Upper lobe of left lung (tissue), 6 donors: ENCODE measurements at regions not wholly inside any gene's neighbourhood (a gene's known extent, or its start where the extent isn't known, plus 50 kb on each side); places are given as distances from the start of the nearest gene placed in this dataset.

Experiments
- ATAC-seq, 2 donors: fragments of 200-7000 bp; cut with Tn5 transposase; one replicate each; pipeline ENCODE4 v1.9.1; 2022; ENCODE audit warnings: mild to moderate bottlenecking in 2 of 2, moderate library complexity in 2 of 2; ENCODE audit not compliant: low FRiP score in 2 of 2
- DNase-seq, 2 donors: peaks; one replicate each; pipeline ENCODE4 v3.0.0-alpha.2; 2019 to 2020
- H3K27ac ChIP-seq, 4 donors: fragments of 200-600 bp; sonication (generic); one replicate each; pipeline ENCODE4 v1.5.1; 2016 to 2019
- H3K27me3 ChIP-seq, 4 donors: fragments of 200-600 bp; sonication (generic); one replicate each; pipeline ENCODE4 v1.5.1; 2017 to 2019
- H3K36me3 ChIP-seq, 4 donors: fragments of 200-600 bp; sonication (generic); one replicate each; pipeline ENCODE4 v1.5.1; 2016 to 2019
- H3K4me1 ChIP-seq, 4 donors: fragments of 200-600 bp; sonication (generic); one replicate each; pipeline ENCODE4 v1.5.1; 2018 to 2019
- H3K4me3 ChIP-seq, 4 donors: fragments of 200-600 bp; sonication (generic); one replicate each; pipeline ENCODE4 v1.5.1; 2017 to 2019; ENCODE audit warnings: mild to moderate bottlenecking in 2 of 4, moderate library complexity in 1 of 4
- H3K9me3 ChIP-seq, 4 donors: fragments of 200-600 bp; sonication (generic); one replicate each; pipeline ENCODE4 v1.5.1; 2018 to 2019
- CTCF ChIP-seq, 6 experiments: fragments of 450-650 bp in 4 of 6; fragments of 200-600 bp in 2 of 6; sonication (generic) in 2 of 6; IDR thresholded peaks; one replicate each; pipeline ENCODE4 v1.5.1; 2016 to 2019; ENCODE audit warnings: antibody characterized with exemption in 6 of 6
- EP300 ChIP-seq, 4 donors: sonication (generic); formaldehyde crosslinking; IDR thresholded peaks; one replicate each; pipeline ENCODE4 v1.5.1; 2017; ENCODE audit warnings: antibody characterized with exemption in 4 of 4, control low read depth in 2 of 4
- POLR2A ChIP-seq, 4 donors: fragments of 450-650 bp; IDR thresholded peaks; one replicate each; pipeline ENCODE4 v1.5.1; 2016 to 2017; ENCODE audit warnings: antibody characterized with exemption in 4 of 4, mild to moderate bottlenecking in 2 of 4
- POLR2AphosphoS5 ChIP-seq, 2 donors: sonication (generic); formaldehyde crosslinking; IDR thresholded peaks; one replicate each; pipeline ENCODE4 v1.5.1; 2017; ENCODE audit warnings: antibody characterized with exemption in 2 of 2
- WGBS, 2 donors: methylation state at CpG; one replicate each; pipeline ENCODE4 v1.1.5; 2017 to 2018; 5-methylcytosine and 5-hydroxymethylcytosine counted together
- donor health status: DM: no; HTN: no; CAD: no; lungs with moderate emphysema.
- donor health status: DM: no; HTN: yes; CAD: no; lungs with severe emphysema.

DNA sequence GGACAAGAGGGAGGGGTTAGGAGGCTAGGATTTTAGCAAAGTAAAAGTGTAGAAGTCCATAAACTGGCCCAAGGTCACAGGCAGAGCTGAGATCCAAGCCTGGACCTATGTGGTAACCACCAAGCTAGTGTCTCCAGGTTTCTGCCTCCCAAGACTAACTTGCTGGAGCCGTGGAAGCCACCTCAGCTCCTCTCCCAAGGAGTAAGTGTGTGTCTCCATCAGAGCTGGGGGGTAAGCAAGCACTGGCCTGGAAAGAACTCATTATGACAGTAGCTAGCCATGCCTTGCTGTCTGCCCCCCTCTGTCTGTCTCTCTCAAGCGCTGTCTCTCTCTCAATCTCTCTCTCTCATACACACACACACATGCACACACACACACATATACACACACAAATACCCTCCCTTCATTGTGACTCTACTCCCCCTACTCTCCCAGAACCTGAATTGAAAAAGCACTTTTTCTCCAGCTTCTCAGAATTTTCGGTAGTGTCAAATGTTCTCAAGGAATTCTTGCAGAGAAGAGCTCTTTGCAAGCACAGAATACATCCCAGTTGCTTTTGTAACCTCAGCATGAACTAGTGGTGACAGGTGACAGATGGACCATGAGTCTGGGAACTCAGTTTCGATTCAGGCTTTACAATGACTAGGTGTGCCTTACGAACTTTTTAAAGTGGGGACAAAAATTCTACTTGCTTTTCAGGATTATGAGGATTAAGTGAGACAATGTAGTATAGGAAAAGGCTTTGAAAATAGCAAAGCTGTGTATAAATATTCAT, 238.0 kb upstream of the FGGY start:
- no peaks in the 10 kb centered on the region for H3K36me3 ChIP-seq
- DNase-seq (no peak), ATAC-seq (no peak)
- H3K9me3 ChIP-seq, result no peaks in the 10 kb centered on the region
- TF ChIP-seq CTCF (IDR thresholded peaks at IDR 0.05), result no peak
- no peak for TF ChIP-seq POLR2AphosphoS5 (IDR thresholded peaks at IDR 0.05)
- no peak for TF ChIP-seq EP300 (IDR thresholded peaks at IDR 0.05)
- TF ChIP-seq POLR2A (IDR thresholded peaks at IDR 0.05), result no peak
- no peaks in the 10 kb centered on the region for H3K27me3 ChIP-seq
- H3K4me3 ChIP-seq, result no peak overlapping the region
- no peak overlapping the region for H3K27ac ChIP-seq
- WGBS, 2 donors, result 87 to 93% methylated on average over 5 of the region's 5 CpGs
- H3K4me1 ChIP-seq, result peaks cover 13 to 20% (median 18%) of the 10 kb centered on the region in 4 donors

DNA sequence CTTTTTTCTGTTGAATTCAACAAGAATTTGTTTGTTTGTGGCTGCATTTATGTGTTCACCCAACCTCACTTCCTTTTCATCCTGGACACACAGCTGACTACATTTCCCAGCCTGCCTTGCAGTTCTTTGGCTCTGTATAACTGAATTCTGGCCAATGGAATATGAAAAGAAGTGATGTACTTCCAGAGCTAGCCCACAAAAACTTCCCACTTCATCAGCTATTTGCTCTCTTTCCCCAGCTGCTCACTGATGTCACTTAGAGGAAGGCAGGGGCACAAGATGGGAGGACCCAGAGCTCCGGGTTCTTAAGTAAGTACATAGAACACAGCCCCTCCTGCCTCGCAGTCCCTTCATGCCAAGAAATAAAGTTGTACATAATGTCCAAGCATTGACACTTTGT, 235.0 kb upstream of the FGGY start:
- H3K27me3 ChIP-seq, result no peaks in the 10 kb centered on the region
- H3K9me3 ChIP-seq, result no peaks in the 10 kb centered on the region
- 67 to 69% methylated on average over 2 of the region's 2 CpGs for WGBS, 2 donors
- H3K4me1 ChIP-seq, result peaks cover 12 to 19% (median 15%) of the 10 kb centered on the region in 4 donors
- DNase-seq (peak in 1 of 2 donors; percentile 33), ATAC-seq (peak; percentile 64 to 87)
- no peaks in the 10 kb centered on the region for H3K36me3 ChIP-seq
- peak overlapping the region in 1 of 4 donors; percentile 15 for H3K4me3 ChIP-seq
- TF ChIP-seq POLR2A (IDR thresholded peaks at IDR 0.05) (peak in 2 of 4 donors; percentile 14 to 68), EP300 (IDR thresholded peaks at IDR 0.05) (peak in 1 of 4 donors; percentile 2), POLR2AphosphoS5 (IDR thresholded peaks at IDR 0.05) (peak; percentile 25 to 72), CTCF (IDR thresholded peaks at IDR 0.05) (no peak)
- H3K27ac ChIP-seq, result peak overlapping the region; percentile 12 to 72 (median 48)

DNA sequence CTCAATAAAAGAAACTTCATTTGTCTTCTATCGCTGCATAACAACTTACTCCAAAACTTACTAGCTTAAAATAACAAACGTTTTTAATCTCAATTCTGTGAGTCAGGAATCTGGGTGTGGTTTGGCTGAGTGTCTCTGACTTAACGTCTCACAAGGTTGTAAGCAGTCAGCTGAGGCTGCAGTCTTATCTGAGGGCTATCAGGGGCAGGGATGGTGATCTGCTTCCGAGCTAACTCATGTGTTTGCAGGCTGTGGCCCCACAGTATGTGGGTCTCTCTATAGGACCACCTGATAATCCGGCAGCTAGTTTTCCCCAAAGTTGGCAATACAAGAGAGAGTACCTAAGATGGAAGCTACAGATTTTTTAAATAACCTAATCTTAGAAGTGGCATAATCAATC, 234.2 kb upstream of the FGGY start:
- TF ChIP-seq POLR2AphosphoS5 (IDR thresholded peaks at IDR 0.05) (no peak), CTCF (IDR thresholded peaks at IDR 0.05) (no peak), POLR2A (IDR thresholded peaks at IDR 0.05) (no peak), EP300 (IDR thresholded peaks at IDR 0.05) (no peak)
- H3K36me3 ChIP-seq, result no peaks in the 10 kb centered on the region
- peaks cover 5 to 11% (median 9%) of the 10 kb centered on the region in 4 donors for H3K4me1 ChIP-seq
- no peak overlapping the region for H3K27ac ChIP-seq
- ATAC-seq (peak; percentile 52 to 83), DNase-seq (no peak)
- H3K9me3 ChIP-seq, result no peaks in the 10 kb centered on the region
- H3K27me3 ChIP-seq, result no peaks in the 10 kb centered on the region
- no peak overlapping the region for H3K4me3 ChIP-seq
- 47 to 55% methylated on average over 5 of the region's 5 CpGs for WGBS, 2 donors

- TF ChIP-seq CTCF (IDR thresholded peaks at IDR 0.05) (no peak), POLR2A (IDR thresholded peaks at IDR 0.05) (no peak)
- Histone ChIP-seq H3K4me1 (peaks cover 5 to 9% (median 8%) of the 10 kb centered on the region in 4 donors), H3K27me3 (no peaks in the 10 kb centered on the region), H3K27ac (no peak overlapping the region), H3K36me3 (no peaks in the 10 kb centered on the region), H3K9me3 (no peaks in the 10 kb centered on the region), H3K4me3 (no peak overlapping the region)
- no peak for ATAC-seq
- no peak for DNase-seq
- WGBS, 2 donors, result 35 to 38% methylated on average over 3 of the region's 3 CpGs
Measured at GRCh38 chr1:59063501-59063900, 233.4 kb upstream of the FGGY start.

DNA sequence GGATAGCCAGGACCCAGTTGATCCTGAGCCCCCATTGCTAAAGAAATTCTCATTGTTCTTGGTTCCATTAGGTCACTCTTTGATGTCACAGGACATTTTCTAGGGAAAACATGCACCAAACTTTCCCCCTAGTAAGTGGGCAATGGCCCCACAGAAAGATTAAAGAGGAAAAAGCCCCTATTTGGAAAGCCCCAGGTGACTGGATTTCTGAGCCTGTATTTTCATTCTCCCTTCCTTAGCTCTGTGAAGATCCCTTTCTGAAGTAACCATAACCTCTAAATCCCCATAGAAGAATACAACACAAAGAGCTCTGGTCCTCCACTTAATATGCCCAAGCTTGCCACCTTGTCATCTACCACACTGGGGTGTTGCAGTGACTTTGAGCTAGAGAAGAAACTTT, 232.3 kb upstream of the FGGY start:
- ATAC-seq, result no peak
- Histone ChIP-seq H3K36me3 (no peaks in the 10 kb centered on the region), H3K9me3 (no peaks in the 10 kb centered on the region), H3K27me3 (no peaks in the 10 kb centered on the region), H3K4me3 (no peak overlapping the region), H3K27ac (no peak overlapping the region), H3K4me1 (peaks cover 5 to 9% (median 8%) of the 10 kb centered on the region in 4 donors)
- TF ChIP-seq POLR2A (IDR thresholded peaks at IDR 0.05), result no peak
- no peak for TF ChIP-seq POLR2AphosphoS5 (IDR thresholded peaks at IDR 0.05)
- TF ChIP-seq CTCF (IDR thresholded peaks at IDR 0.05), result no peak
- TF ChIP-seq EP300 (IDR thresholded peaks at IDR 0.05), result no peak
- no peak for DNase-seq
